D341Med (cell line): ENCODE measurements at regions not wholly inside any gene's neighbourhood (a gene's known extent, or its start where the extent isn't known, plus 50 kb on each side); places are given as distances from the start of the nearest gene placed in this dataset.
"Not testable (repeated sequence)": the region's sequence is repeated elsewhere in the genome, so short reads cannot be mapped to it uniquely, and the experiment has no call there.

Source experiments
- DNase-seq: peaks from one replicate; pipeline ENCODE4 v3.0.0; 2012; ENCODE audit warnings: low spot score

GRCh38 chr14:38404100-38404541 lies 148.2 kb upstream of the CLEC14A start:
- DNase-seq: no peak

- no peak for DNase-seq
Measured at GRCh38 chr14:38400751-38401150, 144.9 kb upstream of the CLEC14A start.

GRCh38 chr14:38399652-38400051 lies 143.8 kb upstream of the CLEC14A start:
- no peak for DNase-seq

GRCh38 chr14:38394767-38395166 lies 138.9 kb upstream of the CLEC14A start:
- no peak for DNase-seq

DNA sequence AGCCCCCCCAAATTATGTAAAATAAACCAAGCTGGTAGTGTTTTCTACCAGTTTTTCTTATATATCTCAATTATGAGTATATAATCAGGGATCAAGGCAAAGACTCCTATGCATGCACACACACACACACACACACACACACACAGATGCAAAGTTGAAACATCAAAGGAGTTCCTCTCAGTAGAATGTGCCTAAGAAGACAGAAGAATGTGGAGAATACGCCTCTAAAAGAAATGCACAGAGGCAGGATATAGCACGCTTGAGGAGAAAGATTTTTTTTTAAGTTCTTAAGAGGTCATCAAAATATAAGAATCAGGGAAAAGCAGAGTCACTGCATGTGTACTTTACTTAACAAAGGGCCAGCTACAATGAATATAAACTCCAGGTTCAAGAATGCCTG lies 138.2 kb upstream of the CLEC14A start:
- DNase-seq: no peak

DNA sequence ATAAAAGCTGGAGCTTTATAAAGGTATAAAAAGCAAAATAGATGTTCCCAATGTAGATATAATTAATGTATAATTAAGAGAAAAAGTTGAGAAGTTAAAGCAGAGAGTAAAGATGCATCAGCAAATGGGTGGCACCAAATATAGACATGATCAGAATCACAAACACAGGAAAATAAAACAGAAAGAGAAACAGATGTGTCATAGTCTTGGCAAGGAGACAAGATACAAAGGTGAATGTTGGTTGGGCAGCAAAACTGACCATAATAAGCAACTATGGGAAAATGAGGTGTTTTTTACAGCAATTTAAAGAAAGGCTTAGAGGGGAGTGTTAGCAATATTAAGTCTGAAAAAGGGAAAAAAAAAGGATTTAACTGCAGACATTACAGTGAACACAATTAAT lies 135.4 kb upstream of the CLEC14A start:
- DNase-seq: no peak

DNA sequence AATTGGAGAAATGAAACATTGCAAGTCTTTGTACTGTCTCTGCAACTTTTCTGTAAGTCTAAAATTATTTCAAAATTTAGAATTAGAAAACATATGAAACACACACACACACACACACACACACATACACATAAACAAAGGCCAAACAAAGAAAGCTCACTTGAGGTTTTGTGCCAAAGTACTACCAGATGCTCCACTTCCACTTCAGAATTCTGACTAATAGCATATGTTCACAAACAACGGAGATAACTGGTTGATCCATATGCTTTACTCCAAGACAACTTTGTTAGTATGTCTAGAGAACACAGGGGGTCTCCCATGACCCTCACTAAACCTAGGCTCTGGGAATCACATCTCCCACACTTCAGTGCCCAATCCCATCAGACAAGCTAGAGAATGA lies 133.8 kb upstream of the CLEC14A start:
- DNase-seq: no peak

DNA sequence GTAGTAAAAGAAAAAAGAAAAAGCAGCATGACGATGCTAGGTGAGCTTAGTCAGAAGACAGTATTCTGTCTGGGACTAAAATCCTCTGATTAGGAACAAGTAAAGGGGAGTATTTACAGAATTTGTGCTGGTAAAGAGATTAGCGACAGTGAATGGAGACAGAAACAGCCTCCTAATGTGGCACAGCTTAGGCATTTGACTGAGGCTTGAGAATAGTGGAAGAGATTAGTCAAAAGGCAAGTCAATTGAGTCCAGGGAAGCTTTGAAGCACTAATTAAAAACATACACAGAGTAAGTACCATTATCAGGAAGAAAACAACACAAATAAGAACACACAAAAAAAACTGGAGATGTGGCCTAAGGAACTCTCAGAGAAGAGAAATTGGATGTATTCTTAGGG lies 131.9 kb upstream of the CLEC14A start:
- DNase-seq: no peak

GRCh38 chr14:38385836-38386235 lies 129.9 kb upstream of the CLEC14A start:
- no peak for DNase-seq

- DNase-seq: no peak
Measured at GRCh38 chr14:38385343-38385742, 129.4 kb upstream of the CLEC14A start.

GRCh38 chr14:38384741-38385140 lies 128.8 kb upstream of the CLEC14A start:
- no peak for DNase-seq

- no peak for DNase-seq
Measured at GRCh38 chr14:38367922-38368321, 112.0 kb upstream of the CLEC14A start.

GRCh38 chr14:38366374-38366773 lies 110.5 kb upstream of the CLEC14A start:
- no peak for DNase-seq

GRCh38 chr14:38363217-38363616 lies 107.3 kb upstream of the CLEC14A start:
- DNase-seq: no peak

DNA sequence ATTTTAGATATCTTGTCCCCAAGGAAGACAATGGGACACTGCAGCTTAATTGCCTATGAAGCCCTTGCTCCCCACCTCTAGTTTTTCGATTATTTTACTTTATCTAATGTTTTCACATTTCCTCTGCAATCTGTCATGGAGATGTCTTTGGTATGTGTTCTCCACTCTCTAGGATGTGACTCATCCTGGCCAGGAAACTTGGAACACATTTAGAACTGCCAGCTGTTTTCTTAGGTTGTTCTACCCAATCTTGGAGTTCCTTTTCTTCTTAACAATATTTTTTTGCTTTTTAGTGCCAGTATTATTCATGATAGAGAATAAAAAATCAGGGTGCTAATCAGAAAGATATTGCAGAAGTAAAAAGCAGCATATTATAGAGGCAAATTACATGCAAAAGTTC lies 101.7 kb upstream of the CLEC14A start:
- DNase-seq: no peak

- not testable (repeated sequence) for DNase-seq
Measured at GRCh38 chr14:38355473-38355872, 99.6 kb upstream of the CLEC14A start.

DNA sequence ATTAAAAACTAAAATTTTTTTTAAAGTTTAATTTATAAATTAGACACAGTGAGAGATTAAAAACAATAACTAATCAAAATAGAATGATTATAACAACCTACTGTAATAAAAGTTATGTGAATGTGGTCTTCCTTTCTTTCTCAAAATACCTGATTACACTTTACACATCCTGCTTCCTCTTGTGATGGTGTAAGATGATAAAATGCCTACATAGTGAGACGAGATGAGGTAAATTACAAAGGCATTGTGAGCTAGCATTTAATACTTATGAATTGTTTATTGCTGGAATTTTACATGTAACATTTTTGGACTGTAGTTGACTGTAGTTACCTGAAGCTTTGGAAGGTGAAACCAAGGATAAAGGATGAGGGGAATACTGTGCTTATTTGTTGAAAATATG lies 94.2 kb upstream of the CLEC14A start:
- no peak for DNase-seq

DNA sequence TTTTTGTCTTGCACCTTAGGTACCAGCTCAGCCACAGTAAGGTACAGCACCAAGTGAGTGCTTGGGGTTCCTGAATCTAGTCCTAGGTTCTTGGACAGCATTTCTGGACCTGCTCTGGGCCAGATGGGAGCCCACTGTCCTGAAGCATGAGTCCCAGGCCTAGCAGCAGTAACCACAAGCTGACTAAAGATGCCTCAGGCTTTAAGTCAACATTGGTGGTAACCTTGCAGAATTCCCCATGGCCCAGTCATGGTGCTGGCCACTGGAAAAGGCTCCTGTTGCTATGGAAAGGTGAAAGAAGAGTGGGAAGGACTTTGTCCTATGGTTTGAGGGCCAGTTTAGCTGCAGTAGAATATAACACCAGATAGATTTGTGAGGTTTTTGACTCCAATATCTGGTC lies 86.9 kb upstream of the CLEC14A start:
- DNase-seq: no peak

- no peak for DNase-seq
Measured at GRCh38 chr14:38339696-38340095, 83.8 kb upstream of the CLEC14A start.

- no peak for DNase-seq
Measured at GRCh38 chr14:38336298-38336697, 80.4 kb upstream of the CLEC14A start.

DNA sequence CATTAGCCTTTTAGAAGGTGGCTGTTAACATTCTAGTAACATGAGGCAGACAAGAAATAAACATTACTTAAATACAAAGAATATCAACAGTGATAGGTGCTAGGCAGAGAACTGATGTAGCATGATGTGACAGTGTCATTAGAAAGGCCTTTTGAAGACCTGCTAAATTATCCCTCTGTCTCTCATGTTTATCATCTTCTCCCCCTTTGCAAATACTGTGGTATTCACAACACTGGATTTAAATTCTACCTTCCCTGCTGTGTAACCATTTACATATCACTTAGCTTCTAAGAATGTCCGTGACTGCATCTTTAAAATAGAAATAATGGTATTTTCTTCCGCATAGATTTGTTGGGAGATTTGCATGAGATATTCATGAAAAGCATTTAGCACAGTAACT lies 74.4 kb upstream of the CLEC14A start:
- DNase-seq: no peak

GRCh38 chr14:38329246-38329645 lies 73.4 kb upstream of the CLEC14A start:
- no peak for DNase-seq

- no peak for DNase-seq
Measured at GRCh38 chr14:38316922-38317321, 61.0 kb upstream of the CLEC14A start.

DNA sequence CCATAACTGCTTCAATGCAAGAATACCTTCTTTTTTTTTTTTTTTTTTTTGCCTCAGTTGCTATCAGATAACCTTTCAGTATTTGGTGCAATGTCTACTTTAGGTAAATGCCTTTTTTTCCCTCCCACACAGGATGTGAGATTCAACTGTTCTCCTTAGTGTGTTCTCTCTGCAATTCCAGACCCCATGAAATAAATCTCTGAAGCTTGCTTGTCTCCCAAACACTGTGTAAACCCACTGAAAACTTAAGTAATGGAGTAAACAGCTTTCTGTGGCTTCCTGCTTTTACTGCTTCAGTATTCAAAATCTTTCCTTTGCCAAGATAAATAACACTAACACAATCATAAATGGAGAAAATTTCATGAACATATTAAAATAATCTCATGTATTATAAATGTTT lies 55.8 kb upstream of the CLEC14A start:
- DNase-seq: no peak

DNA sequence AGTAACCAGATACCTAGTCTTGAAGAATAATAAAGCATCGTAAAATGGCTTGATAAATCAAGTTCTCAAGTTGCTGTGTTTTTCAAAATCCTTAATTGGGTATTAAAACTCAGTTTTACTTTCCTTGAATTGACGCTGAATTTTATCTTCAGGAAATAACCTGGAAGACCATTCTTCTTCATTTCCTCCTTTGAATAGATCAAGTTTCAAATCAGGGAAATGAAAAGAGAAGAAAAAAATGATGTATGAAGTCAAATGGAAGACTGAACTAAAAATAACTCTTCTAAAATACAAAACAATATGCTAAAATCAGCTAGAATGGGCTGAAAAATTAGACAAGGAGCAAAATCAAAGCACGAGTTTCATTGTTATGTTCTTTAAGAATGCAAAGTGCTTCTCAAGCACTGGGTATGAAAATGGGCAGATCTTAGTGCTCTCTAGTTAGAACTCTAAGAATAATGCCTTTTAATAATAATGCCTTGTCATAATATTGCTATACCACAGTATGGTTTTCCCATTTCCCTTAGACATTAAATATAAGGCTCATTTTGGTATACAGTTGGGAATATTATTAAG lies 54.6 kb upstream of the CLEC14A start:
- no peak for DNase-seq
